GM12865 (cell line): ENCODE measurements at regions not wholly inside any gene's neighbourhood (a gene's known extent, or its start where the extent isn't known, plus 50 kb on each side); places are given as distances from the start of the nearest gene placed in this dataset.
"Not testable (repeated sequence)": the region's sequence is repeated elsewhere in the genome, so short reads cannot be mapped to it uniquely, and the experiment has no call there.

ENCODE experiments used
- DNase-seq: peaks from one replicate; pipeline ENCODE4 v3.0.0; 2010; ENCODE audit warnings: low read depth
- H3K4me3 ChIP-seq: 2 replicates; pipeline ENCODE4 v1.5.1; 2011; ENCODE audit warnings: mild to moderate bottlenecking, low read depth, low read length, control low read depth
- TF ChIP-seq, protein P1 (sequence below): IDR thresholded peaks from 2 replicates; pipeline ENCODE4 v1.5.1; 2011; ENCODE audit warnings: low read length, control low read depth, low read depth, inconsistent platforms; ENCODE audit not compliant: insufficient read depth; ENCODE audit errors: missing control alignments

DNA sequence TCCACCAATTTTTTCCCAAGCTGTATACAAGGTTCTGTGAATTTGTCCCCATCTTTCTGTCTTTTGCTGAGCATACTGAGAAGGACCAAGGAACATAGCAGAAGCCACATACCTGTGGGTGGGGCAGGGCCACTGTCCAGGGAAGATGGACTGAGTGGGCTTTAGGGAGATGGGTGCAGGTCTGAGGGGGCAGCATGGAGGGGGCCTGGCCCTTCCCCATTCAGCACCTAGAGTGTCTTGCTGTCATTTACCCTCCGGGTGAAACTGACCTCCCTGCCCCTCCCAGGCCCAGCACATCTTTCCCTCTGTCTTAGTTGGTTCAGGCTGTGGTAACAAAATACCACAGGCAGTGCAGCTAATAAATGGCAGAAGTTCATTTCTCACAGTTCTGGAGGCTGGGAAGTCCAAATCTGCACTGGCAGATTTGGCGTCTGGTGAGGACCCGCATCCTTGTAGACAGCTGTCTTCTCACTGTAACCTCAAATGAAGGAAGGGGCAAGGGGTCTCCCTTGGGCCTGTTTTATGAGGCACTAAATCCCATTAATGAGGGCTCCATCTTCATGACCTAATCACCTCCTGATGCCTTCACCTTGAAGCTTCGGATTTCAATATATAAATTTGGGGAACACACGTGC lies 180.0 kb upstream of the SMAD3 start:
- DNase-seq: no peak
- no peak overlapping the region for H3K4me3 ChIP-seq
- TF ChIP-seq, protein P1, sequence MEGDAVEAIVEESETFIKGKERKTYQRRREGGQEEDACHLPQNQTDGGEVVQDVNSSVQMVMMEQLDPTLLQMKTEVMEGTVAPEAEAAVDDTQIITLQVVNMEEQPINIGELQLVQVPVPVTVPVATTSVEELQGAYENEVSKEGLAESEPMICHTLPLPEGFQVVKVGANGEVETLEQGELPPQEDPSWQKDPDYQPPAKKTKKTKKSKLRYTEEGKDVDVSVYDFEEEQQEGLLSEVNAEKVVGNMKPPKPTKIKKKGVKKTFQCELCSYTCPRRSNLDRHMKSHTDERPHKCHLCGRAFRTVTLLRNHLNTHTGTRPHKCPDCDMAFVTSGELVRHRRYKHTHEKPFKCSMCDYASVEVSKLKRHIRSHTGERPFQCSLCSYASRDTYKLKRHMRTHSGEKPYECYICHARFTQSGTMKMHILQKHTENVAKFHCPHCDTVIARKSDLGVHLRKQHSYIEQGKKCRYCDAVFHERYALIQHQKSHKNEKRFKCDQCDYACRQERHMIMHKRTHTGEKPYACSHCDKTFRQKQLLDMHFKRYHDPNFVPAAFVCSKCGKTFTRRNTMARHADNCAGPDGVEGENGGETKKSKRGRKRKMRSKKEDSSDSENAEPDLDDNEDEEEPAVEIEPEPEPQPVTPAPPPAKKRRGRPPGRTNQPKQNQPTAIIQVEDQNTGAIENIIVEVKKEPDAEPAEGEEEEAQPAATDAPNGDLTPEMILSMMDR: no peak

DNA sequence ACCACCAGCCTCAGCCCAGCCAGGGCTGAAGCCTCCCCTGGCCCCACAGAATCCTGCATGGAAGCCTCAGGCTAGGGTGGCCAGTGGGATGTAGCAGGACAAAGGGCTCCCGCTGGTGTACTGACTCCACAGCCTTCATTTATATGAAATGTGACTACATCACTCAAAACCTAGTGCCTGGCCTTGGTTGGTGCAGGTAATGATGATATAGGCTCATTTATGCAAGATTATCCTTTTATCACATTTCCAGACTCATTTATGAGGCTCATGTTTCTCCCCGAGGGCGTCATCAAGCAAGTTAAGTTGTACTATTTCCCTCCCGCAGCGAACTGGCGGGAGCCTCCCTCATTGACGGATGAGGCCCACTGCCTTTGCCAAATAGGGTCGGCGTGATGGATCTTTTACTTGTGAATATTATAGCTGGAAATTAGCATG lies 179.1 kb upstream of the SMAD3 start:
- DNase-seq: no peak
- H3K4me3 ChIP-seq: no peak overlapping the region
- TF ChIP-seq, protein P1: no peak

DNA sequence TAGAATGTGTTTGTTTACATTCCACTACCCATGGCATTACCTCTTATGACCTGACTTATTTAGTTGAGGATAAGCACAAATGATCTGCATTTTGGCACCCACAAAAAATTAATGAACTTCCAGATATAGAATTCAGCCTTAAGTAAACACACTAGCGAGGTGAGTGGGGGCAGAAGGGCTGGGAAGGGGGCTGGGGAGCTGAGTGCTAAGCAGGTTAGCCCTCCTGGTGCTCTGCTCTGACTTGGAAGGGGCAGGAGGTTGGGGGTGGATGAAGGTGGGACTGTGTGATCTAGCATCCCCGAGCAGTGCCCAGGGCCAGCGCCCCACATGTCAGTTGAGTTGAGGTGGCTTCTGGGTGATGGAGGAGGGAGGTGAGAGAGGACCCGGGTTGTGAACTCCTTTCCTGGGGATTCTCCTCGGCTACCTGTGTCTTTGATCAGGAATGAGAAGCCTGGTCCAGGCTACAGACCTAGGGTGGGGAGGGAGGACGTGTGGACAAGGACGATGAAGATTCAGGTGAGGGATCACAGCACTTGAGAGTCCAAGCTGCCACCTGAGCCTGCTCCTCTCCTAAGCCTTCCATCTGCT lies 178.6 kb upstream of the SMAD3 start:
- DNase-seq: no peak
- H3K4me3 ChIP-seq: no peak overlapping the region
- TF ChIP-seq, protein P1: no peak

DNA sequence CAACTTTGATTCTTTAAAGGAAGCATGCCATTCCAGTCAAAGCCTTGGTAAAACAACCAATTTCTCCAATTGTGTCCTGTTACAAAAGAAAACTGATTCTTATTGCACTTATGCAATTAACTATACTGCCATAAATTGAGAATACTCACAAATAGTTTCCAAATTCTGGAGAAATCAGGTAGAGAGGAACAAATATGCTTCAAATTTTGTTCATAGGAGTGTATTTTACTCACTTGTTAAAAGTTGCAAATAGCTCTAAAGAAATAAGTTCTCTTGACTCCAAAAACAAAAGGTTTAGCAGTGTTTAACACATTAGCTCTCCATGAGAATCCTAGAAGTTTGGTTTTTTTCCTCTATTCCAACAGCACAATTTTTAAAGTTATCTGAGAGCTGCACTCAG lies 176.1 kb upstream of the SMAD3 start:
- H3K4me3 ChIP-seq, DNase-seq: not testable (repeated sequence)

DNA sequence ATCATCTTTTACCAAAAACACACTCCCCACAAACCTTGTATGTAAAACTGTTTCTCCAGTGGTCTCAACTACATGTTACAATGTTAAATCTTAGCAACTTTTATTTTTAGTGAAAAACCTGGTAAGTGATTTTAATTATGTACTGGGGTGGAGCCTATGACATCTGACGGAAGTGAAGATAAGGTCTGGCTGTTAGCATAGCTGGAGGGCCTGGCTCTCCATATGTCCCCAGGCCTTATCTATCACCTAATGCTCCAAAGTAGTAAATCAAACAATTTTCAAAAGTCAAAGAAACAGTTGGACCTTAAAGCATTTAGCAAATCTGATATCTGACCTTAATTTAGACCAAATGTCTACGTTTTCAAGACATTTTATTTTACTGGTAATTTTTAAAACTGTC lies 173.6 kb upstream of the SMAD3 start:
- H3K4me3 ChIP-seq: no peak overlapping the region
- no peak for DNase-seq
- TF ChIP-seq, protein P1: no peak

DNA sequence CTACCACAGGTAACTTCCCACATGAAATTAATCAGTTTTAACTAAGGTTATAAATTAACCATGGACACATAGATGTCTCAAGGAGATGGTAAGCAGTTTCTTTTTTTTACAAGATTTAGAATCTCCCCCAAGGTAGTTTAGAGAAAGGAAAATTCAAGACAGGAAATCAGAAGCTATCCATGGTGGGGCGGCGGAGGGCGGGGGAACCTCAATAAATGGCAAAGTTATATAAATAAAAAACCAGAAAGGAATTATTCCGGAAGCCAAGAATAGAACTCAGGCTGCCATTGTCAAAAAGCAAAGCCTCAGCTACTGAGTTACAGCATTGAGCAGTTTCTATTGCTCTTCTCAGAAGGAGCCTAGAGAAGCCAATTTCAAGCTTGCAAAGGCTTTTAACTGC lies 172.1 kb upstream of the SMAD3 start:
- TF ChIP-seq, protein P1: no peak
- no peak overlapping the region for H3K4me3 ChIP-seq
- DNase-seq: no peak

DNA sequence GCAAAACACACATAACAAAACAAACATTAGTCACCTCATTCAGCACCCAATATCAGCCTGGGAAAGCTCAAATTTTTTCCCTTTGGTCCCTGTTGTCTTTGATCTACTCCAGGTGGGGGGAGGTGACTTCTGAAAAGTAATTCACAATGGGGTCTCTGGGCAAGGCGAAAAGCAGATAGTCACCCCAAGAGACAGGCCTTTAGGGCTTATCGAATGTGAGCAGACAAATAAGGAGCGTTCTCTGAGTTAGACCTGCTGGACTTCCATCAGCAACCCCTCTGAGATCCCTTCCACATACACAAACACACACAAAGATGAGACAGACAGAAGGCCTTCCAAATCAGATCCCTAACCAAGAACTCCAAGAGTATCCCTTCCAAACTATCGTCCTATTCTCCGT lies 171.0 kb upstream of the SMAD3 start:
- TF ChIP-seq, protein P1: no peak
- H3K4me3 ChIP-seq: no peak overlapping the region
- DNase-seq: no peak
